ENCODE measurements at regions not wholly inside any gene's neighbourhood (a gene's known extent, or its start where the extent isn't known, plus 50 kb on each side); places are given as distances from the start of the nearest gene placed in this dataset.

- TF ChIP-seq, protein P1, sequence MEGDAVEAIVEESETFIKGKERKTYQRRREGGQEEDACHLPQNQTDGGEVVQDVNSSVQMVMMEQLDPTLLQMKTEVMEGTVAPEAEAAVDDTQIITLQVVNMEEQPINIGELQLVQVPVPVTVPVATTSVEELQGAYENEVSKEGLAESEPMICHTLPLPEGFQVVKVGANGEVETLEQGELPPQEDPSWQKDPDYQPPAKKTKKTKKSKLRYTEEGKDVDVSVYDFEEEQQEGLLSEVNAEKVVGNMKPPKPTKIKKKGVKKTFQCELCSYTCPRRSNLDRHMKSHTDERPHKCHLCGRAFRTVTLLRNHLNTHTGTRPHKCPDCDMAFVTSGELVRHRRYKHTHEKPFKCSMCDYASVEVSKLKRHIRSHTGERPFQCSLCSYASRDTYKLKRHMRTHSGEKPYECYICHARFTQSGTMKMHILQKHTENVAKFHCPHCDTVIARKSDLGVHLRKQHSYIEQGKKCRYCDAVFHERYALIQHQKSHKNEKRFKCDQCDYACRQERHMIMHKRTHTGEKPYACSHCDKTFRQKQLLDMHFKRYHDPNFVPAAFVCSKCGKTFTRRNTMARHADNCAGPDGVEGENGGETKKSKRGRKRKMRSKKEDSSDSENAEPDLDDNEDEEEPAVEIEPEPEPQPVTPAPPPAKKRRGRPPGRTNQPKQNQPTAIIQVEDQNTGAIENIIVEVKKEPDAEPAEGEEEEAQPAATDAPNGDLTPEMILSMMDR (IDR thresholded peaks at IDR 0.05; ENCODE audit: insufficient read depth, low read length), result no peak
- DNase-seq (ENCODE audit: low read depth), result no peak
Measured at GRCh38 chr20:24718277-24718676, 230.8 kb upstream of the CST7 start.

DNA sequence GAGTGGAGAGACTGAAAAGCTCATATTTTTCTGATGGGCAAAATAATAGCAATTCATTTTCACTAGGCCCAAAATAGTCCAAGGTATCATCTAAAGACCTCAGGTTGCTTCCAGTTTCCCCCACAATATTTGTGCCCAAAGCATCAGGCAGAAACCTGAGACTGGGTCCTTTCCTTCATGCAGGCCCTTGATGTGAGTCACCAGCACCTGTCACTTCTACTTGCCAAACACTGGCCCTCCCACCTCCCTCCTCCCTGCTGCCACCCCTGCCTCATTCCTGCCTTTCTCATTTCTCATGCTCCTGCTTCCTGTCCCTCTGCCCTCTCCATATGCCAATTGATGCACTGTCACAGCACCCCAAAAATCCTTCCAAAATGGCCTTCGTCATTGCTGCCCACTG, 230.4 kb upstream of the CST7 start:
- TF ChIP-seq, protein P1 (IDR thresholded peaks at IDR 0.05; ENCODE audit: insufficient read depth, low read length), result no peak
- DNase-seq (ENCODE audit: low read depth), result no peak
- H3K4me3 ChIP-seq (ENCODE audit: low read depth, low read length), result no peak overlapping the region

More at GRCh38 chr20:24718277-24718676, 230.8 kb upstream of the CST7 start:
- no peak overlapping the region for H3K4me3 ChIP-seq (ENCODE audit: low read depth, low read length)

DNA sequence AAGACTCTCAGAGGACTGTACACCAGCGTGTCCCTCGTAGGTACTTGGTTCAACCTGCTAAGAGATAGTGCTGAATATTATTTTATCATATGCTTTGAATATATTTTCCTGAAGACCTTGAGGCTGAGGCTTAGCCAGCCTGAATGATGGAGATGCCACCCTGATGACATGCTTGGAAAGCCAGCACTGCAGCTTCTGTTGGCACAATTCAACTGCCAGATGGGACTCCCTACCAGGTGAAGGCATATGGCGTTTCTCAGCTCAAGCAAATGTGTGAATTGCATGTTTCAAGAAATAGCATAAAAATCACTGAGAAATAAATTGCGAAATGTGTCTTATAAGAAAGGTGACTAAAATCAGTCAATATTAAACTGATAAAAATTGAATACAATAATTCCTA, 228.1 kb upstream of the CST7 start:
- no peak overlapping the region for H3K4me3 ChIP-seq (ENCODE audit: low read depth, low read length)
- DNase-seq (ENCODE audit: low read depth), result no peak
- TF ChIP-seq, protein P1 (IDR thresholded peaks at IDR 0.05; ENCODE audit: insufficient read depth, low read length), result no peak

DNA sequence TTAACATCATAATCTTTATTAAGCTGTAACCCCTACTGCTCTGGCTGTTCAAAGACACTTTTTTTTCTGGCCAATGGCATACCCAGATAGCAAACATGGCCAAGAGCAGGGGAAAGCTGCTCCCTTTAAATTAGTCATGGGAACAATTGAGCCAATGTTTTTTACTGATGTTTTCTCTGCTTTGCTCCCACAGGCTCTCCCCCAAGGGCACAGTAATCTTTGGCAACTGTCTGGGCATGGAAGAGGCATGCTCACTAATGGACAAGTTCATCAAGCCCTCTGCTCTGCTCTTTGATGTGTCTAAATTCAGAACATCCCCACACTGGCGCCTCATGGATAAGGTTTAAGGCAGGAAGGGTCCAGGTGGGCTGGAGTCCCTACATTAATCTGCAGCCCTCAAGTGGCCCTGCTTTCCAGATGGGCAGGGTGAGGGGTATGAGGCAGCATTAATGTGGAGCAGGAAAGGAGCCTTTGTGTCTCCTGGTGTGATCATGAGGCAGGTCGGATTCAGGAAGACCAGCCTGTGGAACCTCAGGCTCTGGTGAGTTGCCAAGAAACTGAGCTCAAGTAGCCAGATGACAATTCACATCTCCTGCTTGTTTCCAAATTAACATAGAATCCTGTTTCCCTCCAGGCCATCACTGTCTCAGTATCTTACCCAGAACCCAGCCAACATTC, 227.0 kb upstream of the CST7 start:
- TF ChIP-seq, protein P1 (IDR thresholded peaks at IDR 0.05; ENCODE audit: insufficient read depth, low read length), result no peak
- H3K4me3 ChIP-seq (ENCODE audit: low read depth, low read length), result no peak overlapping the region
- no peak for DNase-seq (ENCODE audit: low read depth)

- no peak for DNase-seq (ENCODE audit: low read depth)
- H3K4me3 ChIP-seq (ENCODE audit: low read depth, low read length), result no peak overlapping the region
- TF ChIP-seq, protein P1 (IDR thresholded peaks at IDR 0.05; ENCODE audit: insufficient read depth, low read length), result no peak
Measured at GRCh38 chr20:24722586-24722985, 226.5 kb upstream of the CST7 start.

- DNase-seq (ENCODE audit: low read depth), result no peak
- no peak overlapping the region for H3K4me3 ChIP-seq (ENCODE audit: low read depth, low read length)
- TF ChIP-seq, protein P1 (IDR thresholded peaks at IDR 0.05; ENCODE audit: insufficient read depth, low read length), result no peak
Measured at GRCh38 chr20:24723186-24723585, 225.9 kb upstream of the CST7 start.

Data from fibroblast of the aortic adventitia (primary cell).